K562 (cell line): ENCODE measurements at regions not wholly inside any gene's neighbourhood (a gene's known extent, or its start where the extent isn't known, plus 50 kb on each side); places are given as distances from the start of the nearest gene placed in this dataset.

ENCODE experiments used
- ATAC-seq: fragments of 200-7000 bp; cut with Tn5 transposase; 3 replicates; pipeline ENCODE4 v1.9.1; 2020; ENCODE audit warnings: moderate library complexity
- BruUV-seq: library from RNA; stranded (reverse); fragments of 400-500 nt; replicated peaks from 2 replicates; lab custom pipeline; 2021; lab: Mats Ljungman, UMichigan
- CTCF ChIA-PET: fragments of 300-600 bp; formaldehyde crosslinking; extraction: SDS; loops from one replicate; lab custom pipeline; 2021; ENCODE audit warnings: low intra/inter-chr PET ratio; lab: Yijun Ruan, JAX
- POLR2A ChIA-PET: fragments of 300-600, 350-650 bp; sonication (Branson Sonifier 250); formaldehyde crosslinking; extraction: SDS; loops from one replicate; lab custom pipeline; 2021; ENCODE audit warnings: antibody characterized with exemption, inconsistent platforms; lab: Yijun Ruan, JAX
- DNase-seq, 4 experiments: peaks; one replicate each; pipeline versions ENCODE4 v3.0.0 to v3.0.0-alpha.2; 2011 to 2018; ENCODE audit warnings: low spot score in 3 of 4, mixed read lengths in 3 of 4; ENCODE audit errors: extremely low read depth in 1 of 4
- FAIRE-seq: peaks from 2 replicates; lab custom pipeline; 2011; peaks lifted over from hg19 to GRCh38; lab: Jason Lieb, UNC
- H2AFZ ChIP-seq: 2 replicates; pipeline ENCODE4 v1.6.0; 2011; ENCODE audit warnings: low read depth, low read length, control low read depth, inconsistent platforms
- H3K27ac ChIP-seq: fragments of 200-600 bp; 3 replicates; pipeline ENCODE4 v1.8.0; 2011; ENCODE audit warnings: low read depth, mild to moderate bottlenecking, control low read depth, inconsistent platforms, low read length, moderate library complexity, mixed read lengths; ENCODE audit errors: extremely low read depth
- H3K27me3 ChIP-seq, 2 experiments: fragments of 300-600 bp in 1 of 2; 2 replicates in 1 of 2; 3 replicates in 1 of 2; pipeline versions ENCODE4 v1.6.0 to v1.8.0; 2011; ENCODE audit warnings: inconsistent platforms in 2 of 2, low read length in 2 of 2, mild to moderate bottlenecking in 1 of 2, mixed read lengths in 1 of 2, moderate library complexity in 1 of 2; ENCODE audit not compliant: control insufficient read depth in 2 of 2, insufficient read depth in 2 of 2
- H3K36me3 ChIP-seq: fragments of 300-600 bp; 3 replicates; pipeline ENCODE4 v1.8.0; 2011; ENCODE audit warnings: mild to moderate bottlenecking, low read length, inconsistent platforms; ENCODE audit not compliant: control insufficient read depth, insufficient read depth
- H3K4me1 ChIP-seq, 2 experiments: fragments of 200-600 bp in 1 of 2; replicated peaks in 1 of 2; 2 replicates in 1 of 2; 3 replicates in 1 of 2; pipeline versions ENCODE4 v1.5.1 to v1.8.0; 2011; ENCODE audit warnings: inconsistent platforms in 2 of 2, low read length in 2 of 2, mild to moderate bottlenecking in 1 of 2, mixed read lengths in 1 of 2, moderate library complexity in 1 of 2; ENCODE audit not compliant: control insufficient read depth in 2 of 2, insufficient read depth in 2 of 2
- H3K4me2 ChIP-seq: 2 replicates; pipeline ENCODE4 v1.6.1; 2011; ENCODE audit warnings: low read length, control low read depth, inconsistent platforms, mixed read lengths; ENCODE audit not compliant: insufficient read depth
- H3K4me3 ChIP-seq: fragments of 200-600 bp; sonication (generic), shearing (Covaris generic); 2 replicates; pipeline ENCODE4 v1.5.1; 2016; ENCODE audit warnings: control low read depth, inconsistent platforms
- H3K79me2 ChIP-seq: fragments of 200-600 bp; 3 replicates; pipeline ENCODE4 v1.8.0; 2011; ENCODE audit warnings: low read length, inconsistent platforms; ENCODE audit not compliant: control insufficient read depth, insufficient read depth
- H3K9ac ChIP-seq, 2 experiments: 2 replicates each; pipeline versions ENCODE4 v1.6.0 to v1.6.1; 2011; ENCODE audit warnings: low read depth in 2 of 2, low read length in 2 of 2, control low read depth in 1 of 2, inconsistent platforms in 1 of 2, mild to moderate bottlenecking in 1 of 2, mixed read lengths in 1 of 2; ENCODE audit not compliant: insufficient read depth in 1 of 2
- H3K9me1 ChIP-seq: one replicate; pipeline ENCODE4 v1.6.0; 2011; ENCODE audit warnings: inconsistent platforms, mild to moderate bottlenecking, low read length, moderate library complexity; ENCODE audit not compliant: control insufficient read depth, insufficient read depth
- H3K9me3 ChIP-seq: replicated peaks from 2 replicates; pipeline ENCODE4 v1.5.1; 2011; ENCODE audit warnings: low read depth, low read length, inconsistent platforms; ENCODE audit not compliant: control insufficient read depth, insufficient read depth
- H4K20me1 ChIP-seq: replicated peaks from 2 replicates; pipeline ENCODE4 v1.6.1; 2011; ENCODE audit warnings: low read length, inconsistent platforms, mixed read lengths; ENCODE audit not compliant: control insufficient read depth, insufficient read depth
- CTBP1 ChIP-seq: fragments of 450-650 bp; IDR thresholded peaks from 2 replicates; pipeline ENCODE4 v1.6.1; 2016; ENCODE audit warnings: borderline replicate concordance
- E2F3 ChIP-seq: fragments of 250-450 bp; sonication (Bioruptor Pico); IDR thresholded peaks from 2 replicates; pipeline ENCODE4 v1.4.0; 2020; ENCODE audit warnings: mild to moderate bottlenecking
- FUS ChIP-seq: fragments of 200-400 bp; formaldehyde crosslinking; optimal IDR thresholded peaks from 2 replicates; pipeline ENCODE3; 2017; ENCODE audit warnings: low read depth, low read length
- GTF3C2 ChIP-seq: IDR thresholded peaks from 3 replicates; pipeline ENCODE4 v1.6.1; 2011; ENCODE audit warnings: borderline replicate concordance, mild to moderate bottlenecking, moderate library complexity; ENCODE audit not compliant: insufficient read length; ENCODE audit errors: extremely low read depth
- SRSF1 ChIP-seq: fragments of 200-400 bp; formaldehyde crosslinking; IDR thresholded peaks from 2 replicates; pipeline ENCODE4 v1.6.1; 2017; ENCODE audit warnings: mild to moderate bottlenecking, low read depth, low read length, moderate library complexity
- THRB ChIP-seq: fragments of 450-650 bp; formaldehyde crosslinking; conservative IDR thresholded peaks from 2 replicates; pipeline ENCODE4 v1.4.0; 2022; ENCODE audit warnings: mild to moderate bottlenecking, missing genetic modification characterization
- ZNF347 ChIP-seq: fragments of 450-650 bp; formaldehyde crosslinking; IDR thresholded peaks from 2 replicates; pipeline ENCODE4 v1.4.0; 2020; ENCODE audit warnings: low read depth, mild to moderate bottlenecking, moderate library complexity
- WGBS: fragments of 100-300 bp; shearing (Covaris generic); methylation state at CpG from one replicate; pipeline ENCODE4 v1.1.6; 2016; ENCODE audit warnings: low coverage, mixed read lengths; ENCODE audit not compliant: insufficient coverage; ENCODE audit errors: missing lambda C conversion rate; 5-methylcytosine and 5-hydroxymethylcytosine counted together
- in situ Hi-C: fragments of 300-500 bp; cut with MboI; formaldehyde crosslinking; loops from 4 replicates; pipeline ENCODE4 v1.15.0; 2018; ENCODE audit warnings: inconsistent platforms, mixed read lengths
- intact Hi-C: fragments of 100-400 bp; cut with micrococcal nuclease; formaldehyde crosslinking; loops from 2 replicates; pipeline ENCODE4 v1.14.2; 2022

GRCh38 chr4:42225286-42225685 lies 72.8 kb upstream of the BEND4 start:
- no peaks in the 10 kb centered on the region for H3K79me2 ChIP-seq
- intact Hi-C loops (no loop called here), in situ Hi-C loops (no loop called here)
- H3K27ac ChIP-seq: no peak overlapping the region
- no peak overlapping the region for H3K9ac ChIP-seq
- H3K4me3 ChIP-seq: no peak overlapping the region
- WGBS: 0% methylated on average over 1 of the region's 1 CpG
- H3K36me3 ChIP-seq: no peaks in the 10 kb centered on the region
- FAIRE-seq (no peak), ATAC-seq (no peak), DNase-seq (no peak)
- no peaks in the 10 kb centered on the region for H4K20me1 ChIP-seq
- no peak overlapping the region for H3K4me2 ChIP-seq
- BruUV-seq: no TSS peak
- H3K9me1 ChIP-seq: no peaks in the 10 kb centered on the region
- ChIA-PET CTCF (no interaction called here), POLR2A (no interaction called here)
- no peaks in the 10 kb centered on the region for H3K9me3 ChIP-seq
- TF ChIP-seq CTBP1 (no peak), FUS (no peak), GTF3C2 (no peak), ZNF347 (CRISPR knock-in tag) (no peak), THRB (no peak), E2F3 (CRISPR knock-in tag) (no peak), SRSF1 (no peak)
- H3K27me3 ChIP-seq: peaks cover 0 to 6% of the 10 kb centered on the region in 2 experiments; a peak in 2 of 5 replicates
- H3K4me1 ChIP-seq: no peaks in the 10 kb centered on the region
- no peak overlapping the region for H2AFZ ChIP-seq
